Duodenal mucosa (tissue), 2 donors: ENCODE measurements at regions not wholly inside any gene's neighbourhood (a gene's known extent, or its start where the extent isn't known, plus 50 kb on each side); places are given as distances from the start of the nearest gene placed in this dataset.

Experiments
- H3K27ac ChIP-seq: one replicate; pipeline ENCODE4 v1.7.0; 2013; ENCODE audit warnings: low read depth, low read length
- H3K27me3 ChIP-seq, 2 donors: one replicate each; pipeline ENCODE4 v1.7.0; 2013; ENCODE audit warnings: low read length in 2 of 2, control low read depth in 1 of 2; ENCODE audit not compliant: insufficient read depth in 2 of 2, control insufficient read depth in 1 of 2
- H3K36me3 ChIP-seq, 2 donors: one replicate each; pipeline ENCODE4 v1.7.0; 2013; ENCODE audit warnings: low read length in 2 of 2, control low read depth in 1 of 2; ENCODE audit not compliant: insufficient read depth in 2 of 2, control insufficient read depth in 1 of 2
- H3K4me1 ChIP-seq, 2 donors: one replicate each; pipeline ENCODE4 v1.7.0; 2013; ENCODE audit warnings: low read length in 2 of 2, control low read depth in 1 of 2; ENCODE audit not compliant: insufficient read depth in 2 of 2, control insufficient read depth in 1 of 2
- H3K4me3 ChIP-seq, 2 donors: one replicate each; pipeline ENCODE4 v1.7.0; 2013; ENCODE audit warnings: low read length in 2 of 2, low read depth in 1 of 2
- H3K9ac ChIP-seq, 2 donors: one replicate each; pipeline ENCODE4 v1.7.0; 2013; ENCODE audit warnings: low read length in 2 of 2, low read depth in 1 of 2
- H3K9me3 ChIP-seq, 2 donors: one replicate each; pipeline ENCODE4 v1.7.0; 2013; ENCODE audit warnings: low read length in 2 of 2, control low read depth in 1 of 2; ENCODE audit not compliant: control insufficient read depth in 1 of 2

GRCh38 chr1:212208978-212209644 is 76.1 kb upstream of the PPP2R5A start:
- Histone ChIP-seq H3K27ac (no peak overlapping the region), H3K9me3 (no peaks in the 10 kb centered on the region), H3K9ac (no peak overlapping the region), H3K36me3 (no peaks in the 10 kb centered on the region), H3K27me3 (no peaks in the 10 kb centered on the region), H3K4me3 (no peak overlapping the region), H3K4me1 (peaks cover 3 to 6% of the 10 kb centered on the region in 2 donors)

DNA sequence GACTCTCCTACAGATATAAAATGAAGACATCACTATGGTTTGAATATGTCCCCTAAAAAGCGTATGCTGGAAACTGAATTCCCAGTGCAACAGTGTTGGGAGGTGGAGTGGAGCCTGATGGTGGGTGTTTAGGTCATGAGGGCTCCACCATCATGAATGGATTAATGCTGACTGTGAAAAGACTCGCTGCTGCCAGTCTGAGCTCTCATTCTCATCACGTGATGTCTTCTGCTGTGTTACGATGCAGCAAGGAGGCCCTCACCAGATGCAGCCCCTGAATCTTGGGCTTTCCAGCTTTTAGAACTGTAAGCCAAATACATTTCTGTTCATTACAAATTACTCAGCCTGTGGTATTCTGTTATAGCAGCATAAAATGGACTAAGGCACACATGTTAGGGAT is 73.8 kb upstream of the PPP2R5A start:
- Histone ChIP-seq H3K9ac (no peak overlapping the region), H3K4me3 (no peak overlapping the region), H3K9me3 (no peaks in the 10 kb centered on the region), H3K27me3 (no peaks in the 10 kb centered on the region), H3K4me1 (peaks cover 4 to 9% of the 10 kb centered on the region in 2 donors), H3K36me3 (no peaks in the 10 kb centered on the region), H3K27ac (no peak overlapping the region)

GRCh38 chr1:212212343-212212742 is 72.9 kb upstream of the PPP2R5A start:
- no peak overlapping the region for H3K9ac ChIP-seq
- H3K4me1 ChIP-seq: peaks cover 5 to 9% of the 10 kb centered on the region in 2 donors
- no peak overlapping the region for H3K27ac ChIP-seq
- H3K36me3 ChIP-seq: no peaks in the 10 kb centered on the region
- H3K9me3 ChIP-seq: no peaks in the 10 kb centered on the region
- no peaks in the 10 kb centered on the region for H3K27me3 ChIP-seq
- H3K4me3 ChIP-seq: no peak overlapping the region

GRCh38 chr1:212212906-212213305 is 72.3 kb upstream of the PPP2R5A start:
- Histone ChIP-seq H3K27me3 (no peaks in the 10 kb centered on the region), H3K9ac (no peak overlapping the region), H3K27ac (no peak overlapping the region), H3K36me3 (no peaks in the 10 kb centered on the region), H3K4me3 (no peak overlapping the region), H3K4me1 (peaks cover 11 to 15% of the 10 kb centered on the region in 2 donors), H3K9me3 (no peaks in the 10 kb centered on the region)

DNA sequence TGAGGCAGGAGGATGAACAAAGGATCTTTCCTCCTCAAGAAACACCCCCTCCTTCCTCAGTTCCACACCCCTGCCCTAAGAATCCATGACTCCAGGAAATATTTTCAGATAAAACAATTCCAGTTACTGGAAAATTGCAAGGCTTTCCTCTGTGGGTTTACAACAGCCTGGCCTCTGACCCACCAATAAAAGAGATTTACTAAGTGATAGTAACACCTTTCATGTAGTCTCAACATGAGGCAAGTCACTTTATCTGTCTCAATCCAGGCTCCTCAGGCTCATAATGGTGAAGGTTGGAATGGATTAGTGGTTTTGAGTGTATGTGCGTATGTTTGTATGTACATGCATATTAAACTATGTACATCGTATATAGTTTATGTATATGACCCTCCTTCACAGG is 71.4 kb upstream of the PPP2R5A start:
- Histone ChIP-seq H3K4me1 (peaks cover 15 to 20% of the 10 kb centered on the region in 2 donors), H3K27ac (no peak overlapping the region), H3K27me3 (no peaks in the 10 kb centered on the region), H3K4me3 (no peak overlapping the region), H3K9ac (no peak overlapping the region), H3K36me3 (no peaks in the 10 kb centered on the region), H3K9me3 (no peaks in the 10 kb centered on the region)

- H3K9ac ChIP-seq: no peak overlapping the region
- no peaks in the 10 kb centered on the region for H3K27me3 ChIP-seq
- H3K9me3 ChIP-seq: no peaks in the 10 kb centered on the region
These were observed 70.9 kb upstream of the PPP2R5A start for GRCh38 chr1:212214325-212214724.

GRCh38 chr1:212215910-212216309 is 69.3 kb upstream of the PPP2R5A start:
- H3K9ac ChIP-seq: no peak overlapping the region
- H3K4me1 ChIP-seq: peaks cover 15 to 20% of the 10 kb centered on the region in 2 donors
- H3K36me3 ChIP-seq: no peaks in the 10 kb centered on the region
- no peaks in the 10 kb centered on the region for H3K27me3 ChIP-seq
- no peaks in the 10 kb centered on the region for H3K9me3 ChIP-seq
- no peak overlapping the region for H3K4me3 ChIP-seq
- H3K27ac ChIP-seq: no peak overlapping the region

More at GRCh38 chr1:212214325-212214724, 70.9 kb upstream of the PPP2R5A start:
- H3K4me1 ChIP-seq: peaks cover 15 to 20% of the 10 kb centered on the region in 2 donors
- H3K36me3 ChIP-seq: no peaks in the 10 kb centered on the region
- no peak overlapping the region for H3K4me3 ChIP-seq
- no peak overlapping the region for H3K27ac ChIP-seq

- Histone ChIP-seq H3K4me3 (no peak overlapping the region), H3K36me3 (no peaks in the 10 kb centered on the region), H3K4me1 (peaks cover 15 to 20% of the 10 kb centered on the region in 2 donors), H3K27ac (no peak overlapping the region), H3K9me3 (no peaks in the 10 kb centered on the region), H3K9ac (no peak overlapping the region), H3K27me3 (no peaks in the 10 kb centered on the region)
These were observed 67.6 kb upstream of the PPP2R5A start for GRCh38 chr1:212217633-212218032.

DNA sequence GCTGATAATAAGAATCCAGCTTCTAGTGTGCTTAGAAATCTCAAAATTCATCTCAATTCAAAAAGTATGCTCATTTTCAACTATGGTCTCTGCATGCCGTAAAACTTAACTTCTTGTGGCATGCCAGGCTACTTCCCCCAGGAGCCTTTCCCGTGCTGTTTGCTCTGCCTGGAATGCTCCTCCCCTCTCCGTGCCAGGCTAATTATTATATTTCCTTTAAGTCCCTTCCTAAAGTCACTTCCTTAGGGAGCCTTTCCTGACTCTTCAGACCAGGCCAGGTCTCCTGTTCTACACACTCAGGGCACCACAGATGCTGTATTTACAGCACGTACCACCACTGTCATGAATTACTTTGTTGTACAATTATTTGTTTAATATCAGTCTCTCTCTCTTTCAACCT is 67.1 kb upstream of the PPP2R5A start:
- peaks cover 15 to 20% of the 10 kb centered on the region in 2 donors for H3K4me1 ChIP-seq
- H3K9ac ChIP-seq: no peak overlapping the region
- no peak overlapping the region for H3K4me3 ChIP-seq
- no peaks in the 10 kb centered on the region for H3K9me3 ChIP-seq
- no peaks in the 10 kb centered on the region for H3K27me3 ChIP-seq
- H3K27ac ChIP-seq: no peak overlapping the region
- H3K36me3 ChIP-seq: no peaks in the 10 kb centered on the region

DNA sequence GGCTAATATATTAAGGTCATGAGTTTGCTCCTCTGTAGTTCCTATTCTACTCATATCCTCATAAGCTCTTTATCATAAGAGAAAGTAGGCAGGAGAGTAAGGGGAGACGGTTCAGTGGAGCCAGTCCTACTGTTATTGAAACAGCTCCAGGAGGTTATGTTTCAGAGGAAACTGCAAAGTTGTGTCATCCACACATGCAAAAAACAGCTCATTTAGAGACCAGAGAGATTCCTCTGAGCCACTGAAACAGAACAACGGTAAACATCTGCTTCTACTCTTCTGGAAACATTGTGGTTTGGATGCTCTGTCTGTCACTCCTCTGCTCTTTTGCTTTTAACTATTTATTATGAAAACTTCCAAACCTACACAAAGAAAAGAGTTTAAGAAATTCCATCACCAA is 66.3 kb upstream of the PPP2R5A start:
- no peaks in the 10 kb centered on the region for H3K27me3 ChIP-seq
- no peak overlapping the region for H3K9ac ChIP-seq

More for the DNA sequence above, 66.3 kb upstream of the PPP2R5A start:
- H3K9me3 ChIP-seq: no peaks in the 10 kb centered on the region
- no peak overlapping the region for H3K4me3 ChIP-seq
- H3K36me3 ChIP-seq: no peaks in the 10 kb centered on the region
- no peak overlapping the region for H3K27ac ChIP-seq
- peaks cover 14 to 16% of the 10 kb centered on the region in 2 donors for H3K4me1 ChIP-seq
